Type B pancreatic cell (in vitro differentiated cells): ENCODE measurements at regions not wholly inside any gene's neighbourhood (a gene's known extent, or its start where the extent isn't known, plus 50 kb on each side); places are given as distances from the start of the nearest gene placed in this dataset.

ENCODE experiments used
- DNase-seq: peaks from one replicate; pipeline ENCODE4 v3.0.0; 2021; ENCODE audit warnings: mixed read lengths; ENCODE audit not compliant: unreplicated experiment; ENCODE audit errors: extremely low spot score
- H3K27ac Mint-ChIP-seq: 2 replicates; pipeline ENCODE4 v1.8.0; 2021; ENCODE audit warnings: mild to moderate bottlenecking, mixed read lengths
- H3K27me3 Mint-ChIP-seq: 2 replicates; pipeline ENCODE4 v1.8.0; 2021; ENCODE audit warnings: mixed read lengths
- H3K36me3 Mint-ChIP-seq: 2 replicates; pipeline ENCODE4 v1.8.0; 2021; ENCODE audit warnings: mixed read lengths
- H3K4me1 Mint-ChIP-seq: one replicate; pipeline ENCODE4 v1.8.0; 2021; ENCODE audit warnings: mixed read lengths; ENCODE audit not compliant: unreplicated experiment
- H3K4me3 Mint-ChIP-seq: 2 replicates; pipeline ENCODE4 v1.8.0; 2021; ENCODE audit warnings: mild to moderate bottlenecking, mixed read lengths
- H3K9me3 Mint-ChIP-seq: 2 replicates; pipeline ENCODE4 v1.8.0; 2021; ENCODE audit warnings: mixed read lengths
- TF ChIP-seq, protein P1 (sequence below): fragments of 200-600 bp; sonication (generic); conservative IDR thresholded peaks from 2 replicates; pipeline ENCODE4 v1.5.0; 2021; ENCODE audit warnings: antibody characterized with exemption, mild to moderate bottlenecking

DNA sequence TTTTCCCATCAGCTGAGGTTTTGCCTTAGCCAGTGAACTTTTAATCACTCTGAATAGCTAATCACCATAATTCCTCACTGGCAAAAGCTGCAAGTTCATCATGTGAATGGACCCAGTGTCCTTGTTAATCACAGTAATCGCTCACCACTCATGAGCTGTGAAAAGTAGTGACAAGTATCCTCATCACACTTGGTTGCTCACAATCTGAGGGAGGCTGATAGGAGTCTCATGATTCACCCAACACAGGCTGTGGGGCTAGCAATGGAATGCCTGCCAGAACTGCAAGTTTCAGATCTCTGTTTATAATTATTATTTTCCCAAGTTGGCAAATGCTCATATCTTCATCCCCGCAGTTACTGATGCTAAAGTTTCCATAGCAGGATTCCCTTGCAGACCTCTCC lies 467.2 kb downstream of the KIF4B start:
- DNase-seq = no peak
- H3K4me1 Mint-ChIP-seq = no peaks in the 10 kb centered on the region
- no peaks in the 10 kb centered on the region for H3K9me3 Mint-ChIP-seq
- H3K27me3 Mint-ChIP-seq = peaks cover 2% of the 10 kb centered on the region
- H3K36me3 Mint-ChIP-seq = no peaks in the 10 kb centered on the region
- H3K27ac Mint-ChIP-seq = no peak overlapping the region
- TF ChIP-seq, protein P1, sequence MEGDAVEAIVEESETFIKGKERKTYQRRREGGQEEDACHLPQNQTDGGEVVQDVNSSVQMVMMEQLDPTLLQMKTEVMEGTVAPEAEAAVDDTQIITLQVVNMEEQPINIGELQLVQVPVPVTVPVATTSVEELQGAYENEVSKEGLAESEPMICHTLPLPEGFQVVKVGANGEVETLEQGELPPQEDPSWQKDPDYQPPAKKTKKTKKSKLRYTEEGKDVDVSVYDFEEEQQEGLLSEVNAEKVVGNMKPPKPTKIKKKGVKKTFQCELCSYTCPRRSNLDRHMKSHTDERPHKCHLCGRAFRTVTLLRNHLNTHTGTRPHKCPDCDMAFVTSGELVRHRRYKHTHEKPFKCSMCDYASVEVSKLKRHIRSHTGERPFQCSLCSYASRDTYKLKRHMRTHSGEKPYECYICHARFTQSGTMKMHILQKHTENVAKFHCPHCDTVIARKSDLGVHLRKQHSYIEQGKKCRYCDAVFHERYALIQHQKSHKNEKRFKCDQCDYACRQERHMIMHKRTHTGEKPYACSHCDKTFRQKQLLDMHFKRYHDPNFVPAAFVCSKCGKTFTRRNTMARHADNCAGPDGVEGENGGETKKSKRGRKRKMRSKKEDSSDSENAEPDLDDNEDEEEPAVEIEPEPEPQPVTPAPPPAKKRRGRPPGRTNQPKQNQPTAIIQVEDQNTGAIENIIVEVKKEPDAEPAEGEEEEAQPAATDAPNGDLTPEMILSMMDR = no peak
- H3K4me3 Mint-ChIP-seq = no peak overlapping the region

DNA sequence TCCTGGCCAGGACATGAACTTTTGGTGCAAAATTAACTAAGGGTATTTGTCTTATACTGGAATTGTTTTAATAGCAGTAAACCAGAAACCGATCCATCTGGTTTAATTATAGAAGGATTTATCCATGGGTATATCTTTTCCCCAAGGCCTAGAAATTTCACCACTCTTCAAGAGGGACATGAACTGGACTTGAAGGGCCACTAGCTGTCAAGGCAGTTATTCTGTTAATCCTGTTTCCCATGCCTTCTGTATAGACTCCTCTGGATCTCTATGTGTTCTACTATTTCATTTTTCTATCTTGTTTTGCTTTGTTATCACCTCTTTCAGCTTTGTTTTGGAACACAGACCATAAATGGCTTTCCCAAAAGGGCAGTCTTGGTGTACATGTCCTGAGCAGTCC lies 467.6 kb downstream of the KIF4B start:
- H3K9me3 Mint-ChIP-seq = no peaks in the 10 kb centered on the region

DNA sequence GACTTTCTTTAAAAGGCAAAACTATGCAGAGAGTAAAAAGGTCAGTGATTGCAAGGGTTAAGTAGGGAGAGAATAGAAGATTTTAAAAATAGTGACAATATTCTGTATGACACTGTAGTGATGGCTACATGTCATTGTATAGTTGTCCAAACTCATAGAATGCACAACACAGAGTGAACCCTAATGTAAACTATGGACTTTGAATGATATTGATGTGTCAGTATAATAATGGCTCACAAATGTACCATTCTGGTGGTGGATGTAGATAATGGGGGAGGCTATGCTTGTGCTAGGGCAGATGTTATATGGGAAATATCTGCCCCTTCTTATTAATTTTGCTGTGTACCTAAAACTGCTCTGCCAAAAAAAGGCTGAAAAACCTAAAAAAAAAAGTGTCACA lies 468.9 kb downstream of the KIF4B start:
- H3K36me3 Mint-ChIP-seq = no peaks in the 10 kb centered on the region

More for the DNA sequence above, 467.6 kb downstream of the KIF4B start:
- H3K36me3 Mint-ChIP-seq = no peaks in the 10 kb centered on the region
- TF ChIP-seq, protein P1 = no peak
- H3K4me1 Mint-ChIP-seq = no peaks in the 10 kb centered on the region
- no peak overlapping the region for H3K4me3 Mint-ChIP-seq
- peaks cover 2% of the 10 kb centered on the region for H3K27me3 Mint-ChIP-seq
- no peak overlapping the region for H3K27ac Mint-ChIP-seq
- DNase-seq = no peak

DNA sequence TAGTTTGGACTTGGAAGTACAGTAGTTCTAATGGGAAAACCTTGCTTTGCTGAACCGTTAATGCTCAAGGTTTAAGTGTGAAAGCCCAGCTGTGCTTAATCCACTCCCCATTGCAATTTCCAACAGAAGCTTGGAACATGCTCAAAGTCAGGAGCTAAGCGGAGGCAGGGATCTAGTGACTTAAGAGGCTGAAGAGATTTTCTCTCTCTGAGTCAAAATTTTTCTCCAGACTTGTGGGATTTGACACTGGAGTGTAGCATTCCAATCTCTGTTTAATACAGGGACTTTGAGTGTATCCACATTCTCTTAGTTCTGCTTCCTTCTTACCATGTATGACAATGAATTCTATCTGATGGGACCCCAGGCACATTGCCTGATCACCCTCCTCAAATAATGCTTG lies 471.8 kb downstream of the KIF4B start:
- Mint-ChIP-seq H3K36me3 (no peaks in the 10 kb centered on the region), H3K27ac (no peak overlapping the region), H3K4me1 (no peaks in the 10 kb centered on the region), H3K27me3 (peaks cover 2% of the 10 kb centered on the region), H3K9me3 (no peaks in the 10 kb centered on the region), H3K4me3 (no peak overlapping the region)
- TF ChIP-seq, protein P1 = no peak
- DNase-seq = no peak

More for the DNA sequence above, 468.9 kb downstream of the KIF4B start:
- TF ChIP-seq, protein P1 = no peak
- H3K4me3 Mint-ChIP-seq = no peak overlapping the region
- H3K9me3 Mint-ChIP-seq = no peaks in the 10 kb centered on the region
- no peak overlapping the region for H3K27ac Mint-ChIP-seq
- peaks cover 2% of the 10 kb centered on the region for H3K27me3 Mint-ChIP-seq
- H3K4me1 Mint-ChIP-seq = no peaks in the 10 kb centered on the region
- no peak for DNase-seq

DNA sequence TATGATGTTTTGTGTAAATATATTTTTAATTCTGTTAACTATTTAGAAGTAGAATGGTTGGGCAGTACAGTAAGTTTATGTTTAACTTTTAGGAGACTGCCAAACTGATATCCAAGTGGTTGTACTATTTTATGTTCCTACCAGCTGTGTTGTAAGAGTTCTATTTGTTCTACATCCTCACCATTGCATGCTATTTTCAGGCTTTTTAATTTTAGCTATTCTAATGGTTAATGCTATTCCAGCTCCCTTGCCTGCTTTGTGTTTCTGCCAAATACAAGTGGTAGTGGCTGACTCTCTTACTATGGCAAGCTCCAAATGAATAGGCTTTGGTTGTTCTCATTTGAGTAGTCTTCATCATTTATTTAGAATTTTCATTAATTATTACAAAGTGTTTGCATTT lies 476.4 kb downstream of the KIF4B start:
- Mint-ChIP-seq H3K4me3 (no peak overlapping the region), H3K9me3 (no peaks in the 10 kb centered on the region), H3K36me3 (no peaks in the 10 kb centered on the region), H3K27ac (no peak overlapping the region), H3K4me1 (no peaks in the 10 kb centered on the region), H3K27me3 (no peaks in the 10 kb centered on the region)
- TF ChIP-seq, protein P1 = no peak
- DNase-seq = no peak

DNA sequence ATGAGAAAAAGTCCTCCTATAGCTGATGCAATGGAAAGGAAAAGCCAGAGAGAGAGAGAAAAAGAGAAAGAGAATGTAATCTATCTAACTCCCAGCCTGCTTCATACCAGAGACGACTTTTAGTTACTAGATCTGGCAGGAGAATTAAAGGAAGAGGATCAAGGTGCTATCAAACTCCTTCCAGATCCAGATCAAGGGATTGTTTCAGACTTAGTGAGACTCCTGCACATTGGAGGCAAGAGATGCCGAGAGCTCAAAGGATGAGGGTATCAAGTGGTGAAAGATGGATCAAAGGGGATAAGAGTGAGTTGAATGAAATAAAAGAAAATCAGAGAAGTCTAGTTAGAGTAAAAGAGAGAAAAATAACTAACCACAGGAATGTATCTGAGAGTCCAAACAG lies 478.6 kb downstream of the KIF4B start:
- DNase-seq = no peak
- Mint-ChIP-seq H3K9me3 (no peaks in the 10 kb centered on the region), H3K4me3 (no peak overlapping the region)

More for the DNA sequence above, 478.6 kb downstream of the KIF4B start:
- TF ChIP-seq, protein P1 = no peak
- H3K27ac Mint-ChIP-seq = no peak overlapping the region
- H3K27me3 Mint-ChIP-seq = no peaks in the 10 kb centered on the region
- no peaks in the 10 kb centered on the region for H3K36me3 Mint-ChIP-seq
- no peaks in the 10 kb centered on the region for H3K4me1 Mint-ChIP-seq
